ENCODE measurements at regions not wholly inside any gene's neighbourhood (a gene's known extent, or its start where the extent isn't known, plus 50 kb on each side); places are given as distances from the start of the nearest gene placed in this dataset.

GRCh38 chr15:96403071-96403470 is 72.6 kb downstream of the NR2F2 start:
- no peaks in the 10 kb centered on the region for H3K9me3 ChIP-seq
- no peaks in the 10 kb centered on the region for H3K36me3 ChIP-seq
- TF ChIP-seq, protein P1, sequence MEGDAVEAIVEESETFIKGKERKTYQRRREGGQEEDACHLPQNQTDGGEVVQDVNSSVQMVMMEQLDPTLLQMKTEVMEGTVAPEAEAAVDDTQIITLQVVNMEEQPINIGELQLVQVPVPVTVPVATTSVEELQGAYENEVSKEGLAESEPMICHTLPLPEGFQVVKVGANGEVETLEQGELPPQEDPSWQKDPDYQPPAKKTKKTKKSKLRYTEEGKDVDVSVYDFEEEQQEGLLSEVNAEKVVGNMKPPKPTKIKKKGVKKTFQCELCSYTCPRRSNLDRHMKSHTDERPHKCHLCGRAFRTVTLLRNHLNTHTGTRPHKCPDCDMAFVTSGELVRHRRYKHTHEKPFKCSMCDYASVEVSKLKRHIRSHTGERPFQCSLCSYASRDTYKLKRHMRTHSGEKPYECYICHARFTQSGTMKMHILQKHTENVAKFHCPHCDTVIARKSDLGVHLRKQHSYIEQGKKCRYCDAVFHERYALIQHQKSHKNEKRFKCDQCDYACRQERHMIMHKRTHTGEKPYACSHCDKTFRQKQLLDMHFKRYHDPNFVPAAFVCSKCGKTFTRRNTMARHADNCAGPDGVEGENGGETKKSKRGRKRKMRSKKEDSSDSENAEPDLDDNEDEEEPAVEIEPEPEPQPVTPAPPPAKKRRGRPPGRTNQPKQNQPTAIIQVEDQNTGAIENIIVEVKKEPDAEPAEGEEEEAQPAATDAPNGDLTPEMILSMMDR (IDR thresholded peaks at IDR 0.05), result no peak
- H3K27me3 ChIP-seq, result peaks cover 3% of the 10 kb centered on the region
- intact Hi-C loops (cut with DNase I), result no loop called here
- no peak for DNase-seq (ENCODE audit: low spot score in 2 of 2)
- no peak overlapping the region for H3K27ac ChIP-seq
- H3K4me1 ChIP-seq, result no peaks in the 10 kb centered on the region
- no peak overlapping the region for H3K4me3 ChIP-seq

- Histone ChIP-seq H3K9me3 (no peaks in the 10 kb centered on the region), H3K4me3 (no peak overlapping the region), H3K27me3 (peaks cover 11% of the 10 kb centered on the region), H3K36me3 (no peaks in the 10 kb centered on the region), H3K4me1 (peaks cover 0 to 2% of the 10 kb centered on the region in 2 donors), H3K27ac (no peak overlapping the region)
- TF ChIP-seq, protein P1 (IDR thresholded peaks at IDR 0.05), result no peak
- DNase-seq (ENCODE audit: low spot score in 2 of 2), result no peak
- intact Hi-C loops (cut with DNase I), result no loop called here
Observed at GRCh38 chr15:96403932-96404331, 73.4 kb downstream of the NR2F2 start.

DNA sequence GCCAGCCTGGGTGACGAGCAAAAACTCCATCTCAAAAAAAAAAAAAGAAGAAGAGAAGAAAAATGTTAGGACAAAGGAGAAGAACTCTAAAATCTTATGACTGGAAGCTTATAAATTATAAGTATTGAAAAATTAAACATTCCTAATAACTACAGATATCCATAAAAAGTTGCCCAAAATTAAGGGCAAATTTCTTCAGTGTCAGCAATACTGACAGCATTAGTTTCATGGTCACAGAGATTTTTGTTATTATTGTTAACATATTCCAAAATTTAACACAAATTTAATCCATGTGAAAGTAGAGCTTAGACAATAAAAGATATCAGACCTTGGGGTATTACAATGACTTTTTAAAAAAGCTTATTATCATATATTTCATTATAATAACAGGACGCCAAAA is 74.1 kb downstream of the NR2F2 start:
- H3K27ac ChIP-seq, result no peak overlapping the region
- H3K9me3 ChIP-seq, result no peaks in the 10 kb centered on the region
- H3K4me3 ChIP-seq, result no peak overlapping the region
- intact Hi-C loops (cut with DNase I), result no loop called here
- H3K27me3 ChIP-seq, result peaks cover 18% of the 10 kb centered on the region
- TF ChIP-seq, protein P1 (IDR thresholded peaks at IDR 0.05), result no peak
- H3K4me1 ChIP-seq, result peaks cover 4 to 9% of the 10 kb centered on the region in 2 donors
- H3K36me3 ChIP-seq, result no peaks in the 10 kb centered on the region
- DNase-seq (ENCODE audit: low spot score in 2 of 2), result no peak

DNA sequence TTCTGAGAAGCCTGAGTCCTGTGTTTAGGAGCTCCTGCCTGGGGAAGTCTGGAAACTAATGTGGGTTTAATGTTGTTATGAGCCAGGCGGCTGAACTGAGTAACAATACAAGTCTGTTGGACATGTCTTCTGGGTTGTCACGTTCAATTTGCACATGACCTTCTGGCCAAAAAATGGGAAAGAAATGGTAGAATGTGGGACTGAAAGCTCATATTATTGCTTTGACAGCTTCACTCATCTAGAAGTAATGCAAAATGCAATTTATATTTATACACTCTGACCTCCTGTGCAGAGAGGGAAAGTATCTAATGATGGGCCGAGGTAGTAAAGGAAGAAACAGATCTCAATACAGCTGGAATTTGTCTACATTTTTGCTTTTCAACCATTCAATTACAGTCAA is 75.8 kb downstream of the NR2F2 start:
- TF ChIP-seq, protein P1 (IDR thresholded peaks at IDR 0.05), result no peak
- Histone ChIP-seq H3K4me3 (no peak overlapping the region), H3K4me1 (peaks cover 8 to 13% of the 10 kb centered on the region in 2 donors), H3K9me3 (no peaks in the 10 kb centered on the region), H3K36me3 (no peaks in the 10 kb centered on the region), H3K27me3 (peaks cover 27% of the 10 kb centered on the region), H3K27ac (no peak overlapping the region)
- DNase-seq (ENCODE audit: low spot score in 2 of 2), result no peak
- intact Hi-C loops (cut with DNase I), result loop anchor here (5.0 kb wide), 1 partner anchor 49 kb away; no protein-coding TSS in a partner anchor

GRCh38 chr15:96406701-96407100 is 76.2 kb downstream of the NR2F2 start:
- TF ChIP-seq, protein P1 (IDR thresholded peaks at IDR 0.05), result no peak
- intact Hi-C loops (cut with DNase I), result loop anchor here (5.0 kb wide), 1 partner anchor 49 kb away; no protein-coding TSS in a partner anchor
- DNase-seq (ENCODE audit: low spot score in 2 of 2), result no peak

DNA sequence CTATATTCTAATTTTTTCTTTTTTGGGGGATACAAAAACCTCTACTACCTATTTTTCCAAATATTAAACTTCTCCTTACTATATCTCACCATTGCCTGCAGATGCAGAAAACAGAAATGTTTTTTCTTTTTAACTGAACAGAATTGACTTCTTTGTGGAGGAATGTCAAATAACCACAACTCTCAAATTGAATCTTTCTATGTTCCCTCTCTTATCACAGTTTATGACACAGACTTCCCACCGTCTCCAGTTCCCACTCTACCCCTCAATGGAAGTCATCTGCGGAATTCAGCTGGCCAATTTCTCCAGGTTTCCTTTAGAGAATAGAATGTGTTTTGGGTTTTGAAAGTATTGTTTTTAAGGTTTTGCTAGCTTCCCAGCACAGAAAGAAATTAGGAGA is 77.0 kb downstream of the NR2F2 start:
- peaks cover 8 to 13% of the 10 kb centered on the region in 2 donors for H3K4me1 ChIP-seq
- H3K4me3 ChIP-seq, result no peak overlapping the region
- peaks cover 29% of the 10 kb centered on the region for H3K27me3 ChIP-seq
- no peaks in the 10 kb centered on the region for H3K9me3 ChIP-seq
- no peaks in the 10 kb centered on the region for H3K36me3 ChIP-seq
- DNase-seq (ENCODE audit: low spot score in 2 of 2), result no peak
- TF ChIP-seq, protein P1 (IDR thresholded peaks at IDR 0.05), result no peak
- intact Hi-C loops (cut with DNase I), result loop anchor here (5.0 kb wide), 1 partner anchor 50 kb away; no protein-coding TSS in a partner anchor
- H3K27ac ChIP-seq, result no peak overlapping the region

More at GRCh38 chr15:96406701-96407100, 76.2 kb downstream of the NR2F2 start:
- H3K4me3 ChIP-seq, result no peak overlapping the region
- no peak overlapping the region for H3K27ac ChIP-seq
- peaks cover 28% of the 10 kb centered on the region for H3K27me3 ChIP-seq
- H3K36me3 ChIP-seq, result no peaks in the 10 kb centered on the region
- H3K4me1 ChIP-seq, result peaks cover 8 to 13% of the 10 kb centered on the region in 2 donors
- no peaks in the 10 kb centered on the region for H3K9me3 ChIP-seq
